PFSK-1 (cell line): ENCODE measurements at regions not wholly inside any gene's neighbourhood (a gene's known extent, or its start where the extent isn't known, plus 50 kb on each side); places are given as distances from the start of the nearest gene placed in this dataset.

ENCODE experiments used
- POLR2AphosphoS5 ChIP-seq: IDR thresholded peaks from 2 replicates; pipeline ENCODE4 v1.6.1; 2012; ENCODE audit warnings: low read depth, mild to moderate bottlenecking, control low read depth, low read length, moderate library complexity
- SIN3A ChIP-seq: IDR thresholded peaks from 2 replicates; pipeline ENCODE4 v1.6.1; 2012; ENCODE audit warnings: mild to moderate bottlenecking, low read length, moderate library complexity, borderline replicate concordance; ENCODE audit not compliant: insufficient read depth
- TAF1 ChIP-seq: IDR thresholded peaks from 2 replicates; pipeline ENCODE4 v1.6.1; 2012; ENCODE audit warnings: low read length, control low read depth, borderline replicate concordance; ENCODE audit not compliant: insufficient read depth

- TF ChIP-seq TAF1 = no peak
- TF ChIP-seq SIN3A = peak; percentile 88; the same call in 1 of the 2 replicates
- no peak for TF ChIP-seq POLR2AphosphoS5
Observed at GRCh38 chr4:27154706-27155105, 294.1 kb downstream of the STIM2 start.
